DND-41 (cell line): ENCODE measurements at regions not wholly inside any gene's neighbourhood (a gene's known extent, or its start where the extent isn't known, plus 50 kb on each side); places are given as distances from the start of the nearest gene placed in this dataset.

Source experiments
- CTCF ChIP-seq: IDR thresholded peaks from 2 replicates; pipeline ENCODE4 v1.5.1; 2012; ENCODE audit warnings: borderline replicate concordance, low read length, moderate library complexity, mild to moderate bottlenecking; ENCODE audit not compliant: poor library complexity, severe bottlenecking; ENCODE audit errors: extremely low read depth
- EZH2 ChIP-seq: IDR thresholded peaks from 3 replicates; pipeline ENCODE4 v1.6.1; 2012; ENCODE audit warnings: borderline replicate concordance, low read depth, mild to moderate bottlenecking, moderate library complexity, low read length, inconsistent platforms; ENCODE audit not compliant: severe bottlenecking

- TF ChIP-seq CTCF (no peak), EZH2 (no peak)
Observed at GRCh38 chr12:24489939-24490338, 459.0 kb downstream of the BCAT1 start.
